ENCODE measurements at regions not wholly inside any gene's neighbourhood (a gene's known extent, or its start where the extent isn't known, plus 50 kb on each side); places are given as distances from the start of the nearest gene placed in this dataset.
"Not testable (repeated sequence)": the region's sequence is repeated elsewhere in the genome, so short reads cannot be mapped to it uniquely, and the experiment has no call there.

GRCh38 chrX:25124391-25124790 is 108.6 kb upstream of the ARX start:
- ChIA-PET POLR2A (no interaction called here), CTCF (interaction anchor here (0.9 to 1.1 kb wide), 2 partner anchors 20 to 372 kb away, joined by 3 read pairs; no protein-coding TSS in a partner anchor)
- DNase-seq (ENCODE audit: extremely low spot score), result no peak
- TF ChIP-seq CTCF (IDR thresholded peaks at IDR 0.05; ENCODE audit: control extremely low read depth, extremely low read depth, low read depth, missing control alignments), result no peak

- ChIA-PET POLR2A (no interaction called here), CTCF (no interaction called here)
- no peak for TF ChIP-seq CTCF (IDR thresholded peaks at IDR 0.05; ENCODE audit: control extremely low read depth, extremely low read depth, low read depth, missing control alignments)
- no peak for DNase-seq (ENCODE audit: extremely low spot score)
Observed at GRCh38 chrX:25112156-25112555, 96.4 kb upstream of the ARX start.

- ChIA-PET CTCF (no interaction called here), POLR2A (no interaction called here)
- DNase-seq (ENCODE audit: extremely low spot score), result no peak
- TF ChIP-seq CTCF (IDR thresholded peaks at IDR 0.05; ENCODE audit: control extremely low read depth, extremely low read depth, low read depth, missing control alignments), result no peak
Observed at GRCh38 chrX:25108481-25108880, 92.7 kb upstream of the ARX start.

- CTCF ChIA-PET, result no interaction called here
- POLR2A ChIA-PET, result no interaction called here
- DNase-seq (ENCODE audit: extremely low spot score), result no peak
- no peak for TF ChIP-seq CTCF (IDR thresholded peaks at IDR 0.05; ENCODE audit: control extremely low read depth, extremely low read depth, low read depth, missing control alignments)
Observed at GRCh38 chrX:25105221-25105620, 89.5 kb upstream of the ARX start.

GRCh38 chrX:25096522-25097045 is 80.8 kb upstream of the ARX start:
- CTCF ChIA-PET, result no interaction called here
- DNase-seq (ENCODE audit: extremely low spot score), result no peak
- POLR2A ChIA-PET, result no interaction called here
- TF ChIP-seq CTCF (IDR thresholded peaks at IDR 0.05; ENCODE audit: control extremely low read depth, extremely low read depth, low read depth, missing control alignments), result no peak

GRCh38 chrX:25091152-25091551 is 75.4 kb upstream of the ARX start:
- CTCF ChIA-PET; POLR2A ChIA-PET; DNase-seq (ENCODE audit: extremely low spot score): not testable (repeated sequence)

GRCh38 chrX:25084446-25084845 is 68.7 kb upstream of the ARX start:
- CTCF ChIA-PET, result no interaction called here
- POLR2A ChIA-PET, result no interaction called here
- TF ChIP-seq CTCF (IDR thresholded peaks at IDR 0.05; ENCODE audit: control extremely low read depth, extremely low read depth, low read depth, missing control alignments), result no peak
- DNase-seq (ENCODE audit: extremely low spot score), result no peak

Data from GM10248 (cell line).